Left lung (tissue), 4 donors: ENCODE measurements at regions not wholly inside any gene's neighbourhood (a gene's known extent, or its start where the extent isn't known, plus 50 kb on each side); places are given as distances from the start of the nearest gene placed in this dataset.
A peak's percentile ranks its signal among the peaks of the same experiment; 100 is the strongest.

Source experiments
- ATAC-seq: fragments of 200-7000 bp; cut with Tn5 transposase; one replicate; pipeline ENCODE4 v1.9.1; 2020; ENCODE audit warnings: moderate library complexity
- DNase-seq, 4 donors: peaks; one replicate each; pipeline ENCODE4 v3.0.0-alpha.2; 2013 to 2020
- H3K27ac ChIP-seq, 2 donors: fragments of 200-600 bp; sonication (generic) in 1 of 2; one replicate each; pipeline versions ENCODE4 v1.5.0 to v1.8.0; 2020 to 2021
- H3K27me3 ChIP-seq, 2 donors: fragments of 200-600 bp; sonication (generic) in 1 of 2; one replicate each; pipeline versions ENCODE4 v1.5.0 to v1.8.0; 2020 to 2021
- H3K36me3 ChIP-seq, 2 donors: fragments of 200-600 bp; sonication (generic) in 1 of 2; one replicate each; pipeline versions ENCODE4 v1.5.0 to v1.8.0; 2020 to 2021
- H3K4me1 ChIP-seq, 2 donors: fragments of 200-600 bp; one replicate each; pipeline ENCODE4 v1.8.0; 2021
- H3K4me3 ChIP-seq, 2 donors: fragments of 200-600 bp; sonication (generic) in 1 of 2; one replicate each; pipeline versions ENCODE4 v1.5.0 to v1.8.0; 2020 to 2021; ENCODE audit warnings: mild to moderate bottlenecking in 1 of 2
- H3K9me3 ChIP-seq, 2 donors: fragments of 200-600 bp; sonication (generic) in 1 of 2; one replicate each; pipeline versions ENCODE4 v1.5.0 to v1.8.0; 2020 to 2021
- CTCF ChIP-seq, 2 donors: fragments of 200-600 bp; sonication (generic) in 1 of 2; IDR thresholded peaks; one replicate each; pipeline versions ENCODE4 v1.5.0 to v1.8.0; 2021; ENCODE audit warnings: antibody characterized with exemption in 2 of 2
- intact Hi-C, 2 donors: fragments of 100-400 bp; cut with DNase I; formaldehyde crosslinking; loops; one replicate each; pipeline versions ENCODE4 v1.11.2 to v1.14.2; 2022
- donor health status: DM: no; HTN: yes; CAD: no.
- donor health status: DM: no; HTN: no; CAD: no.

GRCh38 chr12:53824001-53824712 is 72.4 kb upstream of the CISTR start:
- TF ChIP-seq CTCF (IDR thresholded peaks at IDR 0.05): no peak
- DNase-seq (no peak), ATAC-seq (no peak)
- Histone ChIP-seq H3K27me3 (peaks cover 7 to 38% of the 10 kb centered on the region in 2 donors), H3K4me1 (no peaks in the 10 kb centered on the region), H3K9me3 (no peaks in the 10 kb centered on the region), H3K27ac (no peak overlapping the region), H3K36me3 (no peaks in the 10 kb centered on the region), H3K4me3 (no peak overlapping the region)
- intact Hi-C loops: no loop called here

GRCh38 chr12:53825246-53826081 is 73.7 kb upstream of the CISTR start:
- peak; percentile 84 for ATAC-seq
- Histone ChIP-seq H3K27me3 (peaks cover 0 to 25% of the 10 kb centered on the region in 2 donors), H3K27ac (no peak overlapping the region), H3K9me3 (no peaks in the 10 kb centered on the region), H3K4me1 (no peaks in the 10 kb centered on the region), H3K36me3 (no peaks in the 10 kb centered on the region), H3K4me3 (no peak overlapping the region)
- no peak for TF ChIP-seq CTCF (IDR thresholded peaks at IDR 0.05)
- DNase-seq: no peak
- intact Hi-C loops: no loop called here

- no peaks in the 10 kb centered on the region for H3K36me3 ChIP-seq
- ATAC-seq (no peak), DNase-seq (no peak)
- no peak overlapping the region for H3K4me3 ChIP-seq
- no peak for TF ChIP-seq CTCF (IDR thresholded peaks at IDR 0.05)
- intact Hi-C loops: no loop called here
- no peak overlapping the region for H3K27ac ChIP-seq
- H3K4me1 ChIP-seq: no peaks in the 10 kb centered on the region
- peaks cover 0 to 32% of the 10 kb centered on the region in 2 donors for H3K27me3 ChIP-seq
- H3K9me3 ChIP-seq: no peaks in the 10 kb centered on the region
These were observed 75.5 kb upstream of the CISTR start for GRCh38 chr12:53827306-53827705.

- intact Hi-C loops: no loop called here
- DNase-seq (no peak), ATAC-seq (no peak)
- Histone ChIP-seq H3K36me3 (no peaks in the 10 kb centered on the region), H3K4me1 (no peaks in the 10 kb centered on the region), H3K27me3 (peaks cover 0 to 40% of the 10 kb centered on the region in 2 donors), H3K9me3 (no peaks in the 10 kb centered on the region), H3K4me3 (no peak overlapping the region), H3K27ac (no peak overlapping the region)
- TF ChIP-seq CTCF (IDR thresholded peaks at IDR 0.05): no peak
These were observed 76.8 kb upstream of the CISTR start for GRCh38 chr12:53828598-53828997.

- no peak for DNase-seq
- intact Hi-C loops: no loop called here
- Histone ChIP-seq H3K4me1 (no peaks in the 10 kb centered on the region), H3K27ac (no peak overlapping the region), H3K4me3 (no peak overlapping the region), H3K36me3 (no peaks in the 10 kb centered on the region), H3K27me3 (peaks cover 0 to 40% of the 10 kb centered on the region in 2 donors), H3K9me3 (no peaks in the 10 kb centered on the region)
- no peak for TF ChIP-seq CTCF (IDR thresholded peaks at IDR 0.05)
- no peak for ATAC-seq
These were observed 77.5 kb upstream of the CISTR start for GRCh38 chr12:53829130-53829819.
